Suprapubic skin (tissue), 4 donors: ENCODE measurements at regions not wholly inside any gene's neighbourhood (a gene's known extent, or its start where the extent isn't known, plus 50 kb on each side); places are given as distances from the start of the nearest gene placed in this dataset.

Experiments used
- POLR2A ChIP-seq, 2 donors: fragments of 450-650 bp; IDR thresholded peaks; one replicate each; pipeline ENCODE4 v1.6.1; 2017; ENCODE audit warnings: antibody characterized with exemption in 2 of 2, mild to moderate bottlenecking in 2 of 2, moderate library complexity in 2 of 2
- POLR2AphosphoS5 ChIP-seq, 3 donors: sonication (generic); formaldehyde crosslinking; IDR thresholded peaks; one replicate each; pipeline ENCODE4 v1.6.1; 2017; ENCODE audit warnings: antibody characterized with exemption in 3 of 3
- TF ChIP-seq, protein P1 (sequence below), 2 donors: fragments of 200-600 bp in 1 of 2; fragments of 450-650 bp in 1 of 2; sonication (generic) in 1 of 2; IDR thresholded peaks; one replicate each; pipeline ENCODE4 v1.5.1; 2016 to 2019; ENCODE audit warnings: antibody characterized with exemption in 2 of 2, mild to moderate bottlenecking in 1 of 2, moderate library complexity in 1 of 2

DNA sequence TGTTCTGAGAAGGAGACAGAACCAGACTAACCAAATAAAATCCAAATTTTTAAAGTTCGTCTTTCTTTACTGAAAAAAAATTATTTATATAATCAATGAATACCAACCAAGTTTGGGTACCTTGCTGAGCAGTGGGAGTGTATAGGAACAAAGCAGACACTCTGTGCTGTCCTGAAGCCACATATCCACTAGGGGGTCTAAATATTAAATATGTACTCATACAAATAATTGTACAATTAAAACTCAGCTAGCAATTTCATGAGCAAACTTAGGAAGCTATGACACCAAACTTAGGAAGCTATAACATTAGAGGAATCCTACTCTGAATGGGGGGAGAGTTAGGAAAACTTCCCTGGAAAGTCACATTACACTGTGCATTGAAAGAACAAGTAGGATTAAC is 582.0 kb upstream of the EPHA5 start:
- TF ChIP-seq POLR2A (IDR thresholded peaks at IDR 0.05) (no peak), POLR2AphosphoS5 (IDR thresholded peaks at IDR 0.05) (no peak)
- TF ChIP-seq, protein P1, sequence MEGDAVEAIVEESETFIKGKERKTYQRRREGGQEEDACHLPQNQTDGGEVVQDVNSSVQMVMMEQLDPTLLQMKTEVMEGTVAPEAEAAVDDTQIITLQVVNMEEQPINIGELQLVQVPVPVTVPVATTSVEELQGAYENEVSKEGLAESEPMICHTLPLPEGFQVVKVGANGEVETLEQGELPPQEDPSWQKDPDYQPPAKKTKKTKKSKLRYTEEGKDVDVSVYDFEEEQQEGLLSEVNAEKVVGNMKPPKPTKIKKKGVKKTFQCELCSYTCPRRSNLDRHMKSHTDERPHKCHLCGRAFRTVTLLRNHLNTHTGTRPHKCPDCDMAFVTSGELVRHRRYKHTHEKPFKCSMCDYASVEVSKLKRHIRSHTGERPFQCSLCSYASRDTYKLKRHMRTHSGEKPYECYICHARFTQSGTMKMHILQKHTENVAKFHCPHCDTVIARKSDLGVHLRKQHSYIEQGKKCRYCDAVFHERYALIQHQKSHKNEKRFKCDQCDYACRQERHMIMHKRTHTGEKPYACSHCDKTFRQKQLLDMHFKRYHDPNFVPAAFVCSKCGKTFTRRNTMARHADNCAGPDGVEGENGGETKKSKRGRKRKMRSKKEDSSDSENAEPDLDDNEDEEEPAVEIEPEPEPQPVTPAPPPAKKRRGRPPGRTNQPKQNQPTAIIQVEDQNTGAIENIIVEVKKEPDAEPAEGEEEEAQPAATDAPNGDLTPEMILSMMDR (IDR thresholded peaks at IDR 0.05) = no peak
